Gastroesophageal sphincter (tissue), 3 donors: ENCODE measurements at regions not wholly inside any gene's neighbourhood (a gene's known extent, or its start where the extent isn't known, plus 50 kb on each side); places are given as distances from the start of the nearest gene placed in this dataset.

Experiments
- POLR2A ChIP-seq, 2 donors: fragments of 450-650 bp; IDR thresholded peaks; one replicate each; pipeline ENCODE4 v1.6.1; 2017; ENCODE audit warnings: antibody characterized with exemption in 2 of 2, mild to moderate bottlenecking in 2 of 2, moderate library complexity in 1 of 2
- POLR2AphosphoS5 ChIP-seq: sonication (generic); formaldehyde crosslinking; IDR thresholded peaks from one replicate; pipeline ENCODE4 v1.6.1; 2017; ENCODE audit warnings: antibody characterized with exemption
- TF ChIP-seq, protein P1 (sequence below), 4 experiments: fragments of 200-600 bp in 2 of 4; fragments of 450-650 bp in 2 of 4; sonication (generic) in 1 of 4; IDR thresholded peaks; one replicate each; pipeline ENCODE4 v1.5.1; 2017 to 2019; ENCODE audit warnings: antibody characterized with exemption in 4 of 4, mild to moderate bottlenecking in 2 of 4, moderate library complexity in 2 of 4

DNA sequence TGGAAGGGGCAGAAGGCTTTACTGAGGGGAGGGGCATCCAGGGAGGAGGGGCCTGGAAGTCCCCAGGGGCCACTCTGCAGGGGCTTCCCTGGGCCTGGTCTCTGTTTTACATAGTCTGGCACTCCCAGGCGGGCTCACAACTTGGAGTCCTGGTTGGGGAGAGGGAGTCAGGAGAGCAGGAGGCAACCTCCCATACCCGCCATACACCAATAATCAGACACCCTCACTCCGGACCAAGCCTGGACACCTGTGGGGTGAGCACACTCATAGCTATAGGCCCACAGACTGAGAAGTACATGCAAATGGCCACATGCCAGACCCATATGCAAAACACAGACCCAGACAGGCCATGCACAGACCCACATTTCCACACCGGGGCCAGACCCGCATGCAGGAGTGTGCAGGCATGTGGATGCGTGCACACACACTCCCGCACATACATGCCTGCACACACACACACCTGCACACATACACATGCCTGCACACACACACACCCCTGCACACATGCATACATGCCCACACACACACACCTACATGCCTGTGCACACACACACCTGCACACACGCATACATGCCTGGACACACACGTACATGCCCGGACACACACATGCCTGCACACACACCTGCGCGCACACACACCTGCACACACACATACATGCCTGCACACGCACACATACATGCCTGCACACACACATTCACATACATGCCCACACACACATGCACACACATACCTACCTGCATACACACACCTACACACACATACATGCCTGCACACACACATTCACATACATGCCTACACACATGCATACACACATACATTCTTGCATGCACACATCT, 89.5 kb upstream of the RUNX3 start:
- TF ChIP-seq POLR2A (IDR thresholded peaks at IDR 0.05) = no peak
- TF ChIP-seq, protein P1, sequence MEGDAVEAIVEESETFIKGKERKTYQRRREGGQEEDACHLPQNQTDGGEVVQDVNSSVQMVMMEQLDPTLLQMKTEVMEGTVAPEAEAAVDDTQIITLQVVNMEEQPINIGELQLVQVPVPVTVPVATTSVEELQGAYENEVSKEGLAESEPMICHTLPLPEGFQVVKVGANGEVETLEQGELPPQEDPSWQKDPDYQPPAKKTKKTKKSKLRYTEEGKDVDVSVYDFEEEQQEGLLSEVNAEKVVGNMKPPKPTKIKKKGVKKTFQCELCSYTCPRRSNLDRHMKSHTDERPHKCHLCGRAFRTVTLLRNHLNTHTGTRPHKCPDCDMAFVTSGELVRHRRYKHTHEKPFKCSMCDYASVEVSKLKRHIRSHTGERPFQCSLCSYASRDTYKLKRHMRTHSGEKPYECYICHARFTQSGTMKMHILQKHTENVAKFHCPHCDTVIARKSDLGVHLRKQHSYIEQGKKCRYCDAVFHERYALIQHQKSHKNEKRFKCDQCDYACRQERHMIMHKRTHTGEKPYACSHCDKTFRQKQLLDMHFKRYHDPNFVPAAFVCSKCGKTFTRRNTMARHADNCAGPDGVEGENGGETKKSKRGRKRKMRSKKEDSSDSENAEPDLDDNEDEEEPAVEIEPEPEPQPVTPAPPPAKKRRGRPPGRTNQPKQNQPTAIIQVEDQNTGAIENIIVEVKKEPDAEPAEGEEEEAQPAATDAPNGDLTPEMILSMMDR (IDR thresholded peaks at IDR 0.05) = no peak
- no peak for TF ChIP-seq POLR2AphosphoS5
